HCEC 1CT (cell line): ENCODE measurements at regions not wholly inside any gene's neighbourhood (a gene's known extent, or its start where the extent isn't known, plus 50 kb on each side); places are given as distances from the start of the nearest gene placed in this dataset.

ENCODE experiments used
- DNase-seq: peaks from one replicate; pipeline ENCODE4 v3.0.0-alpha.2; 2017

- no peak for DNase-seq
Observed at GRCh38 chr4:38347251-38347650, 316.7 kb upstream of the KLF3 start.

- no peak for DNase-seq
Observed at GRCh38 chr4:38354421-38354820, 309.6 kb upstream of the KLF3 start.

- no peak for DNase-seq
Observed at GRCh38 chr4:38354872-38355271, 309.1 kb upstream of the KLF3 start.

- no peak for DNase-seq
Observed at GRCh38 chr4:38356686-38357085, 307.3 kb upstream of the KLF3 start.

GRCh38 chr4:38357546-38357945 lies 306.5 kb upstream of the KLF3 start:
- no peak for DNase-seq

GRCh38 chr4:38359113-38359512 lies 304.9 kb upstream of the KLF3 start:
- DNase-seq: no peak

GRCh38 chr4:38360201-38360600 lies 303.8 kb upstream of the KLF3 start:
- no peak for DNase-seq

GRCh38 chr4:38364383-38364963 lies 299.5 kb upstream of the KLF3 start:
- DNase-seq: no peak

GRCh38 chr4:38365261-38365660 lies 298.7 kb upstream of the KLF3 start:
- no peak for DNase-seq

GRCh38 chr4:38365748-38366310 lies 298.2 kb upstream of the KLF3 start:
- DNase-seq: no peak

GRCh38 chr4:38366456-38366855 lies 297.5 kb upstream of the KLF3 start:
- DNase-seq: no peak

- DNase-seq: no peak
Observed at GRCh38 chr4:38366997-38367396, 297.0 kb upstream of the KLF3 start.

GRCh38 chr4:38367642-38368174 lies 296.3 kb upstream of the KLF3 start:
- no peak for DNase-seq

- DNase-seq: no peak
Observed at GRCh38 chr4:38368613-38369012, 295.4 kb upstream of the KLF3 start.

GRCh38 chr4:38371391-38371851 lies 292.6 kb upstream of the KLF3 start:
- DNase-seq: no peak

GRCh38 chr4:38373375-38373774 lies 290.6 kb upstream of the KLF3 start:
- no peak for DNase-seq

GRCh38 chr4:38377195-38377594 lies 286.8 kb upstream of the KLF3 start:
- no peak for DNase-seq

- no peak for DNase-seq
Observed at GRCh38 chr4:38378478-38378877, 285.5 kb upstream of the KLF3 start.

GRCh38 chr4:38381788-38382187 lies 282.2 kb upstream of the KLF3 start:
- no peak for DNase-seq

- no peak for DNase-seq
Observed at GRCh38 chr4:38382520-38382919, 281.5 kb upstream of the KLF3 start.

GRCh38 chr4:38383646-38384121 lies 280.3 kb upstream of the KLF3 start:
- no peak for DNase-seq

GRCh38 chr4:38385093-38386004 lies 278.6 kb upstream of the KLF3 start:
- no peak for DNase-seq

- no peak for DNase-seq
Observed at GRCh38 chr4:38386005-38386551, 277.9 kb upstream of the KLF3 start.
